Adrenal gland (tissue), 9 donors: ENCODE measurements at regions not wholly inside any gene's neighbourhood (a gene's known extent, or its start where the extent isn't known, plus 50 kb on each side); places are given as distances from the start of the nearest gene placed in this dataset.

Experiments used
- DNase-seq, 7 donors: peaks; one replicate each; pipeline ENCODE4 v3.0.0-alpha.2; 2019 to 2020
- H3K27ac ChIP-seq, 5 donors: fragments of 200-600 bp; sonication (generic) in 4 of 5; 1 replicate in 3 of 5; 2 replicates in 2 of 5; pipeline versions ENCODE4 v1.5.1 to v1.8.0; 2016 to 2020; ENCODE audit warnings: mild to moderate bottlenecking in 1 of 5
- H3K27me3 ChIP-seq: fragments of 200-600 bp; 2 replicates; pipeline ENCODE4 v1.8.0; 2021
- H3K36me3 ChIP-seq, 2 donors: fragments of 200-600 bp; replicated peaks in 1 of 2; 1 replicate in 1 of 2; 2 replicates in 1 of 2; pipeline versions ENCODE4 v1.5.1 to v1.8.0; 2018 to 2022
- H3K4me1 ChIP-seq, 2 donors: fragments of 200-600 bp; replicated peaks in 1 of 2; 1 replicate in 1 of 2; 2 replicates in 1 of 2; pipeline versions ENCODE4 v1.5.1 to v1.8.0; 2018 to 2021
- H3K4me3 ChIP-seq, 4 donors: fragments of 200-600 bp; sonication (generic) in 3 of 4; one replicate each; pipeline ENCODE4 v1.5.1; 2016 to 2018
- H3K9me3 ChIP-seq, 3 donors: fragments of 200-600 bp; sonication (generic) in 1 of 3; replicated peaks in 1 of 3; 1 replicate in 2 of 3; 2 replicates in 1 of 3; pipeline versions ENCODE4 v1.5.1 to v1.8.0; 2016 to 2021
- POLR2A ChIP-seq, 2 donors: fragments of 450-650 bp; IDR thresholded peaks; one replicate each; pipeline ENCODE4 v1.6.1; 2017; ENCODE audit warnings: antibody characterized with exemption in 2 of 2, mild to moderate bottlenecking in 2 of 2, moderate library complexity in 1 of 2
- WGBS, 4 donors: extraction: QIAGEN DNeasy Blood & Tissue Kit in 2 of 4; methylation state at CpG; one replicate each; pipeline versions ENCODE4 v1.1.5 to v1.1.7; 2013 to 2017; 5-methylcytosine and 5-hydroxymethylcytosine counted together
- intact Hi-C, 2 donors: fragments of 100-400 bp; cut with DNase I; formaldehyde crosslinking; loops; one replicate each; pipeline versions ENCODE4 v1.14.1 to v1.15.0; 2022 to 2023
- TF ChIP-seq, protein P1 (sequence below), 6 experiments: fragments of 450-650 bp in 4 of 6; fragments of 200-600 bp in 2 of 6; sonication (generic) in 1 of 6; IDR thresholded peaks; 1 replicate in 5 of 6; 2 replicates in 1 of 6; pipeline versions ENCODE4 v1.5.1 to v1.8.0; 2016 to 2021; ENCODE audit warnings: antibody characterized with exemption in 6 of 6, mild to moderate bottlenecking in 2 of 6, moderate library complexity in 1 of 6
- donor health status: healthy with polysubstance abuse.
- donor health status: Bipolar disorder and iron deficiency.
- donor health status: DM: yes; HTN: yes; CAD: no.
- donor health status: DM: no; HTN: no; CAD: no.
- donor health status: DM: no; HTN: no; CAD: no.

DNA sequence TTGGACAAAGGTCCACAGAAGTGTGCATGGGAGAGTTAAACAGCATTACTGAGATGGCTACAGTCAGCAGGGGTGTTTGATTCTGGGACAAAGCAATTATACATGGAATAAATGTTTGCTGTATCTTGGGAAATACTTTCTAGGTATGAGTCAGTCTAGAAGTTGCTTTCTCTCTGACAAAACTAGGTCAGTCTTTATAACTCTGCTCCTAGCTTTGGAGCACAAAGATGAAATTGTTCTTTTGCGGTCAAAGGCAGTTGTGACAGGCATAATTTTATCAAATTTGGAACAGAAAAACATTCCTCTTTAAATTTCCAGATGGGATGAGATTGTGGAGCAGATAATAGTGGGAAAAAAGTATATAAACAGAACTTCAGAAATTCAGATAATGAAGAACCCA, 1045.4 kb upstream of the MIR17HG start:
- no peaks in the 10 kb centered on the region for H3K36me3 ChIP-seq
- no peaks in the 10 kb centered on the region for H3K27me3 ChIP-seq
- intact Hi-C loops: no loop called here
- H3K4me1 ChIP-seq: no peaks in the 10 kb centered on the region
- H3K9me3 ChIP-seq: no peaks in the 10 kb centered on the region
- 26 to 35% (median 32%) methylated on average over 1 of the region's 1 CpG for WGBS, 4 donors
- H3K4me3 ChIP-seq: no peak overlapping the region
- H3K27ac ChIP-seq: no peak overlapping the region
- TF ChIP-seq, protein P1, sequence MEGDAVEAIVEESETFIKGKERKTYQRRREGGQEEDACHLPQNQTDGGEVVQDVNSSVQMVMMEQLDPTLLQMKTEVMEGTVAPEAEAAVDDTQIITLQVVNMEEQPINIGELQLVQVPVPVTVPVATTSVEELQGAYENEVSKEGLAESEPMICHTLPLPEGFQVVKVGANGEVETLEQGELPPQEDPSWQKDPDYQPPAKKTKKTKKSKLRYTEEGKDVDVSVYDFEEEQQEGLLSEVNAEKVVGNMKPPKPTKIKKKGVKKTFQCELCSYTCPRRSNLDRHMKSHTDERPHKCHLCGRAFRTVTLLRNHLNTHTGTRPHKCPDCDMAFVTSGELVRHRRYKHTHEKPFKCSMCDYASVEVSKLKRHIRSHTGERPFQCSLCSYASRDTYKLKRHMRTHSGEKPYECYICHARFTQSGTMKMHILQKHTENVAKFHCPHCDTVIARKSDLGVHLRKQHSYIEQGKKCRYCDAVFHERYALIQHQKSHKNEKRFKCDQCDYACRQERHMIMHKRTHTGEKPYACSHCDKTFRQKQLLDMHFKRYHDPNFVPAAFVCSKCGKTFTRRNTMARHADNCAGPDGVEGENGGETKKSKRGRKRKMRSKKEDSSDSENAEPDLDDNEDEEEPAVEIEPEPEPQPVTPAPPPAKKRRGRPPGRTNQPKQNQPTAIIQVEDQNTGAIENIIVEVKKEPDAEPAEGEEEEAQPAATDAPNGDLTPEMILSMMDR (IDR thresholded peaks at IDR 0.05): no peak
- TF ChIP-seq POLR2A (IDR thresholded peaks at IDR 0.05): no peak
- no peak for DNase-seq

DNA sequence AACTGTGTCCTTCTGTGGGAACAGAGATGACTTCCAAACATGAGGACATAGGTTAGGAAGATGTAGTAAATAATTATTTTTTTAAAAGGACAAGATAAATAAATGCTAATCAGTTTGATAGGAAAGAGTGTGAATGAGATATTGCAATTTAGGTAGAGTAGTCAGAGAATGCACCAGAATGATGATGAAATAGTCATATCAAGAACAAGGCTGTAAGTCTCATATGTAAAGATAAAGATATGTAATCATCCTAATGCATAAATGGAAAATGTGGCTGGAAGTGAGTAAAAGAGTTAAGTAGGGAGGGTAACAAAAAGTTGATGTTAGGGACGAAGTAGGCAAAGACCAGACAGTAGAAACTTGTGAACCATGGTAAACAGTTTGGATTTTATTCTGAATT, 1041.7 kb upstream of the MIR17HG start:
- no peaks in the 10 kb centered on the region for H3K9me3 ChIP-seq
- no peaks in the 10 kb centered on the region for H3K36me3 ChIP-seq
- intact Hi-C loops: no loop called here
- no peaks in the 10 kb centered on the region for H3K27me3 ChIP-seq
- WGBS, 4 donors: 85 to 91% (median 87%) methylated on average over 1 of the region's 1 CpG
- no peak overlapping the region for H3K4me3 ChIP-seq
- no peaks in the 10 kb centered on the region for H3K4me1 ChIP-seq
- no peak overlapping the region for H3K27ac ChIP-seq
- DNase-seq: no peak
- TF ChIP-seq, protein P1 (IDR thresholded peaks at IDR 0.05): no peak
- no peak for TF ChIP-seq POLR2A (IDR thresholded peaks at IDR 0.05)

DNA sequence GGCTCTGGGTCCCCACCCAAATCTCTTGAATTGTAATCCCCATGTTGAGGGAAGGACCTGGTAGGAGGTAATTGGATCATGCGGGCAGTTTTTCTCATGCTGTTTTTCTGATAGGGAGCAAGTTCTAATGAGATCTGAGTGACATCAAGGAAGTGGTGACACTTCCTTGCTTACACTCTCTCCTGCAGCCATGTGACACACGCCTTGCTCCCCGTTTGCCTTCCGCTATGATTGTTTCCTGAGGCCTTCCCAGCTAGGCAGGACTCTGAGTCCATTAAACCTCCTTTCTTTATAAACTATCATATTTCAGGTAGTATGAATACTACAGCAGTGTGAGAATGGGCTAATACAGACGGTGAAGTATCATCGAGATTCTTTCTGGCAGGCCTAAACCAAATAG, 1040.4 kb upstream of the MIR17HG start:
- H3K27ac ChIP-seq: no peak overlapping the region
- H3K4me1 ChIP-seq: no peaks in the 10 kb centered on the region
- H3K4me3 ChIP-seq: no peak overlapping the region
- no peak for DNase-seq
- H3K9me3 ChIP-seq: no peaks in the 10 kb centered on the region
- TF ChIP-seq, protein P1 (IDR thresholded peaks at IDR 0.05): no peak
- no peak for TF ChIP-seq POLR2A (IDR thresholded peaks at IDR 0.05)
- H3K36me3 ChIP-seq: no peaks in the 10 kb centered on the region
- no peaks in the 10 kb centered on the region for H3K27me3 ChIP-seq
- intact Hi-C loops: no loop called here
- 92 to 100% (median 92%) methylated on average over 6 of the region's 6 CpGs for WGBS, 4 donors

DNA sequence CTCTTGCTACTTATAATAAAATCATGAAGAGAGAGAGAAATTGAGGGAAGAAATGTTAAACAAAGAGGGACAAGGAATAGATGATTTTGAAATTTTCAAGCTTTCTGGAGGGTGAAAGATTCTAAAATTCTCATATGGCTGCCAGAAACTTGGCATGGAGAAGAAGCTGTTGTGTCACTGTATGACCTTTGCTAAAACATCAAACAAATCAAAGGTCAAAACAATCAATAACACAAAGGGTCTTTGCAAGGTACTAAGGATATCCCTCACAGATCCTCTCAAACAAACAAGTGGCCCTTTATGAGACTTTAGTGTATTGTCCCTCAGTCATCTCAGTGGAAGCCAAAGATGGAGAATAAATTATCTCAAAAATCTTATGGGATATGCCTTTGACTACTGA, 1039.2 kb upstream of the MIR17HG start:
- Histone ChIP-seq H3K9me3 (no peaks in the 10 kb centered on the region), H3K4me1 (no peaks in the 10 kb centered on the region), H3K27me3 (no peaks in the 10 kb centered on the region), H3K4me3 (no peak overlapping the region), H3K27ac (no peak overlapping the region), H3K36me3 (no peaks in the 10 kb centered on the region)
- no peak for DNase-seq
- TF ChIP-seq, protein P1 (IDR thresholded peaks at IDR 0.05): no peak
- TF ChIP-seq POLR2A (IDR thresholded peaks at IDR 0.05): no peak
- intact Hi-C loops: no loop called here
